ENCODE measurements at regions not wholly inside any gene's neighbourhood (a gene's known extent, or its start where the extent isn't known, plus 50 kb on each side); places are given as distances from the start of the nearest gene placed in this dataset.

DNA sequence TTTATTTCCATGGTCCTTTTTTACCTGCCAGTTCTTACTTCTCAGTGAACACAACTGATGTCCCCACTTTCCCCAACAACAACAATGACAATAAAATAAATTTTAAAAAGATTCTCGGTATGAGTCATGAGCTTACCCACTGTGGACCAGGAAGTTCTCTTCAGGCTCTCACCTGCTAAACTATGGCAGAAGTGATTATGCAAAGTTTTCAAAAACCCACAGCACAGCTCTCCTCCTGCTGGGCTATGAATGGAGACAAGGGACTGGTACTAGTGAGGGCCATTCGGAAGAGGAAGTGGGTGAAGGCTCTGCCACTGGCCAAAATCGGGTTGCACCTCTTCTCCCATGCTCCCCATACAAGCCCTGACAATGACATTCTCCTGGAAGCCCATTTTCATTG, 429.4 kb downstream of the PIK3R1 start:
- no peak for TF ChIP-seq POLR2A (IDR thresholded peaks at IDR 0.05)
- TF ChIP-seq CTCF (IDR thresholded peaks at IDR 0.05), result no peak
